Endodermal cell (in vitro differentiated cells): ENCODE measurements at regions not wholly inside any gene's neighbourhood (a gene's known extent, or its start where the extent isn't known, plus 50 kb on each side); places are given as distances from the start of the nearest gene placed in this dataset.

Experiments
- DNase-seq: peaks from one replicate; pipeline ENCODE4 v3.0.0-alpha.2; 2017
- H3K27ac ChIP-seq: 2 replicates; pipeline ENCODE4 v1.5.1; 2013; ENCODE audit warnings: mild to moderate bottlenecking, low read depth, low read length, moderate library complexity
- H3K27me3 ChIP-seq: 2 replicates; pipeline ENCODE4 v1.6.1; 2013; ENCODE audit warnings: mild to moderate bottlenecking, low read length, moderate library complexity; ENCODE audit not compliant: insufficient read depth, control insufficient read depth, poor library complexity, severe bottlenecking
- H3K36me3 ChIP-seq: 2 replicates; pipeline ENCODE4 v1.7.0; 2013; ENCODE audit warnings: mild to moderate bottlenecking, low read length, moderate library complexity; ENCODE audit not compliant: control insufficient read depth, insufficient read depth
- H3K4me1 ChIP-seq: one replicate; pipeline ENCODE4 v1.7.0; 2013; ENCODE audit warnings: low read length; ENCODE audit not compliant: control insufficient read depth, insufficient read depth
- H3K4me3 ChIP-seq: 2 replicates; pipeline ENCODE4 v1.5.1; 2013; ENCODE audit warnings: mild to moderate bottlenecking, low read length, moderate library complexity
- H3K9ac ChIP-seq: 2 replicates; pipeline ENCODE4 v1.6.1; 2013; ENCODE audit warnings: mild to moderate bottlenecking, low read length, moderate library complexity; ENCODE audit not compliant: poor library complexity, severe bottlenecking; ENCODE audit errors: extremely low read depth
- H3K9me3 ChIP-seq: 2 replicates; pipeline ENCODE4 v1.6.1; 2013; ENCODE audit warnings: mild to moderate bottlenecking, low read length, moderate library complexity; ENCODE audit not compliant: control insufficient read depth
- H3K27ac Mint-ChIP-seq: 2 replicates; pipeline ENCODE4 v1.8.0; 2020; ENCODE audit warnings: mixed read lengths
- H3K27me3 Mint-ChIP-seq: 2 replicates; pipeline ENCODE4 v1.8.0; 2021; ENCODE audit warnings: mild to moderate bottlenecking, mixed read lengths; ENCODE audit not compliant: insufficient read depth
- H3K36me3 Mint-ChIP-seq: 2 replicates; pipeline ENCODE4 v1.8.0; 2020; ENCODE audit warnings: low read depth, mixed read lengths
- H3K4me1 Mint-ChIP-seq: 2 replicates; pipeline ENCODE4 v1.8.0; 2020; ENCODE audit warnings: mixed read lengths
- H3K4me3 Mint-ChIP-seq: 2 replicates; pipeline ENCODE4 v1.8.0; 2020; ENCODE audit warnings: mild to moderate bottlenecking, moderate library complexity, mixed read lengths
- H3K9me3 Mint-ChIP-seq: 2 replicates; pipeline ENCODE4 v1.8.0; 2020; ENCODE audit warnings: mild to moderate bottlenecking, mixed read lengths
- WGBS, 2 experiments: methylation state at CpG; one replicate each; pipeline versions ENCODE4 v1.1.5 to v1.1.7; 2013; ENCODE audit warnings: missing lambda C conversion rate in 2 of 2, mixed read lengths in 1 of 2; ENCODE audit not compliant: insufficient coverage in 1 of 2, insufficient read length in 1 of 2; 5-methylcytosine and 5-hydroxymethylcytosine counted together
- TF ChIP-seq, protein P1 (sequence below): fragments of 200-600 bp; sonication (generic); conservative IDR thresholded peaks from 2 replicates; pipeline ENCODE4 v1.5.0; 2021; ENCODE audit warnings: antibody characterized with exemption, mild to moderate bottlenecking

DNA sequence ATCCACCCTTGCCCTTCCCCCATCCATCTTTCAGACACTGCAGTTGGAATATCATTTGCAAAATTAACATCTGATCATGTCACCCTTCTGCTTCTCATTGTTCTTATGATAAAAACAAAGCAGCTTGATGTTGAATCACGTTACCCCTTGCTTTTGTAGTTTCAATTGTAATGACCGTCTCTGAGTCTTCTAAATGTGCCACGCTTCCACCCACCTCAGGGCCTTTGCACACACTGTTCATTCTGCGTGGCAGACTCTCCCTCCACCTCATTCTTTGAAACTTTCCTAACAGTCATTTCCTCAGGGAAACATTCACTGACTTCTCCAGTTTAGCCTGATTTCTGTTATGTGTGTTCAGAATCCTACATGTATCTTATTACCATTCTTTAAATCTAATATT, 143.6 kb upstream of the LMO4 start:
- H3K27ac Mint-ChIP-seq, result no peak overlapping the region
- Histone ChIP-seq H3K4me1 (peaks cover 2% of the 10 kb centered on the region), H3K36me3 (no peaks in the 10 kb centered on the region), H3K9me3 (no peaks in the 10 kb centered on the region), H3K9ac (no peak overlapping the region), H3K4me3 (no peak overlapping the region), H3K27me3 (peaks cover 15% of the 10 kb centered on the region), H3K27ac (no peak overlapping the region)
- peaks cover 40% of the 10 kb centered on the region for H3K27me3 Mint-ChIP-seq
- TF ChIP-seq, protein P1, sequence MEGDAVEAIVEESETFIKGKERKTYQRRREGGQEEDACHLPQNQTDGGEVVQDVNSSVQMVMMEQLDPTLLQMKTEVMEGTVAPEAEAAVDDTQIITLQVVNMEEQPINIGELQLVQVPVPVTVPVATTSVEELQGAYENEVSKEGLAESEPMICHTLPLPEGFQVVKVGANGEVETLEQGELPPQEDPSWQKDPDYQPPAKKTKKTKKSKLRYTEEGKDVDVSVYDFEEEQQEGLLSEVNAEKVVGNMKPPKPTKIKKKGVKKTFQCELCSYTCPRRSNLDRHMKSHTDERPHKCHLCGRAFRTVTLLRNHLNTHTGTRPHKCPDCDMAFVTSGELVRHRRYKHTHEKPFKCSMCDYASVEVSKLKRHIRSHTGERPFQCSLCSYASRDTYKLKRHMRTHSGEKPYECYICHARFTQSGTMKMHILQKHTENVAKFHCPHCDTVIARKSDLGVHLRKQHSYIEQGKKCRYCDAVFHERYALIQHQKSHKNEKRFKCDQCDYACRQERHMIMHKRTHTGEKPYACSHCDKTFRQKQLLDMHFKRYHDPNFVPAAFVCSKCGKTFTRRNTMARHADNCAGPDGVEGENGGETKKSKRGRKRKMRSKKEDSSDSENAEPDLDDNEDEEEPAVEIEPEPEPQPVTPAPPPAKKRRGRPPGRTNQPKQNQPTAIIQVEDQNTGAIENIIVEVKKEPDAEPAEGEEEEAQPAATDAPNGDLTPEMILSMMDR, result no peak
- WGBS, 2 experiments, result 90 to 97% methylated on average over 4 of the region's 4 CpGs
- H3K9me3 Mint-ChIP-seq, result no peaks in the 10 kb centered on the region
- no peak overlapping the region for H3K4me3 Mint-ChIP-seq
- H3K36me3 Mint-ChIP-seq, result no peaks in the 10 kb centered on the region
- no peak for DNase-seq
- peaks cover 8% of the 10 kb centered on the region for H3K4me1 Mint-ChIP-seq

DNA sequence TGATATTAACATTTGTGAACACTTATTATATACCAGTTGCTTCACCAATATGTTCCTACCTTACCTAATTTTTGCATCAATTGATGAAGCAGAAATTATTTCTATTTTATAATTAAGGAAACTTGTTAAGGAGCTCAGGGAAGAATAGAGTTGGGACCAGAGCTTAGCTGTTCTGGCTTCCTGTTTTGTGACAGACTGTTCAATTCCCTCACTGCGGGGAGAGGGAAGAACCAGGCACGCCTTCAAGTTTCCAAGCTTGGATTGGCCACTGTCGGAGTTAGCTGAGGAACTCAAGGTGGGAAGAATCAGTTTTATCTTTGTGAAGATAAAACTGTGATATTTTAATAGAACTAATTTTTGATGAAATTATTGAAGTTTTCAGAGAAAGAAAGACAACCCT, 142.3 kb upstream of the LMO4 start:
- H3K9me3 ChIP-seq, result no peaks in the 10 kb centered on the region
- Mint-ChIP-seq H3K4me1 (peaks cover 12% of the 10 kb centered on the region), H3K4me3 (no peak overlapping the region), H3K27me3 (peaks cover 49% of the 10 kb centered on the region), H3K27ac (no peak overlapping the region), H3K9me3 (no peaks in the 10 kb centered on the region), H3K36me3 (no peaks in the 10 kb centered on the region)
- TF ChIP-seq, protein P1, result no peak
- H3K9ac ChIP-seq, result no peak overlapping the region
- peaks cover 8% of the 10 kb centered on the region for H3K27me3 ChIP-seq
- H3K4me3 ChIP-seq, result no peak overlapping the region
- no peak for DNase-seq
- H3K27ac ChIP-seq, result no peak overlapping the region
- no peaks in the 10 kb centered on the region for H3K36me3 ChIP-seq
- WGBS, 2 experiments, result 92% methylated on average over 3 of the region's 3 CpGs; no CpG with 5 or more reads in 1 of the 2 experiments
- peaks cover 2% of the 10 kb centered on the region for H3K4me1 ChIP-seq

- no peaks in the 10 kb centered on the region for H3K27me3 ChIP-seq
- peaks cover 2% of the 10 kb centered on the region for H3K4me1 ChIP-seq
- no peak overlapping the region for H3K27ac ChIP-seq
- H3K36me3 Mint-ChIP-seq, result no peaks in the 10 kb centered on the region
- no peaks in the 10 kb centered on the region for H3K9me3 Mint-ChIP-seq
- DNase-seq, result no peak
- no peak overlapping the region for H3K4me3 ChIP-seq
- TF ChIP-seq, protein P1, result no peak
- H3K27me3 Mint-ChIP-seq, result peaks cover 44% of the 10 kb centered on the region
- no peak overlapping the region for H3K4me3 Mint-ChIP-seq
- 77 to 94% methylated on average over 2 to 3 of the region's 3 CpGs for WGBS, 2 experiments
- no peaks in the 10 kb centered on the region for H3K9me3 ChIP-seq
- H3K27ac Mint-ChIP-seq, result no peak overlapping the region
- no peak overlapping the region for H3K9ac ChIP-seq
- H3K4me1 Mint-ChIP-seq, result peaks cover 15% of the 10 kb centered on the region
- no peaks in the 10 kb centered on the region for H3K36me3 ChIP-seq
Measured at GRCh38 chr1:87188640-87189039, 140.0 kb upstream of the LMO4 start.
